Upper lobe of left lung (tissue), 6 donors: ENCODE measurements at regions not wholly inside any gene's neighbourhood (a gene's known extent, or its start where the extent isn't known, plus 50 kb on each side); places are given as distances from the start of the nearest gene placed in this dataset.

Experiments used
- ATAC-seq, 2 donors: fragments of 200-7000 bp; cut with Tn5 transposase; one replicate each; pipeline ENCODE4 v1.9.1; 2022; ENCODE audit warnings: mild to moderate bottlenecking in 2 of 2, moderate library complexity in 2 of 2; ENCODE audit not compliant: low FRiP score in 2 of 2
- DNase-seq, 2 donors: peaks; one replicate each; pipeline ENCODE4 v3.0.0-alpha.2; 2019 to 2020
- H3K27ac ChIP-seq, 4 donors: fragments of 200-600 bp; sonication (generic); one replicate each; pipeline ENCODE4 v1.5.1; 2016 to 2019
- H3K27me3 ChIP-seq, 4 donors: fragments of 200-600 bp; sonication (generic); one replicate each; pipeline ENCODE4 v1.5.1; 2017 to 2019
- H3K36me3 ChIP-seq, 4 donors: fragments of 200-600 bp; sonication (generic); one replicate each; pipeline ENCODE4 v1.5.1; 2016 to 2019
- H3K4me1 ChIP-seq, 4 donors: fragments of 200-600 bp; sonication (generic); one replicate each; pipeline ENCODE4 v1.5.1; 2018 to 2019
- H3K4me3 ChIP-seq, 4 donors: fragments of 200-600 bp; sonication (generic); one replicate each; pipeline ENCODE4 v1.5.1; 2017 to 2019; ENCODE audit warnings: mild to moderate bottlenecking in 2 of 4, moderate library complexity in 1 of 4
- H3K9me3 ChIP-seq, 4 donors: fragments of 200-600 bp; sonication (generic); one replicate each; pipeline ENCODE4 v1.5.1; 2018 to 2019
- EP300 ChIP-seq, 4 donors: sonication (generic); formaldehyde crosslinking; IDR thresholded peaks; one replicate each; pipeline ENCODE4 v1.5.1; 2017; ENCODE audit warnings: antibody characterized with exemption in 4 of 4, control low read depth in 2 of 4
- POLR2A ChIP-seq, 4 donors: fragments of 450-650 bp; IDR thresholded peaks; one replicate each; pipeline ENCODE4 v1.5.1; 2016 to 2017; ENCODE audit warnings: antibody characterized with exemption in 4 of 4, mild to moderate bottlenecking in 2 of 4
- POLR2AphosphoS5 ChIP-seq, 2 donors: sonication (generic); formaldehyde crosslinking; IDR thresholded peaks; one replicate each; pipeline ENCODE4 v1.5.1; 2017; ENCODE audit warnings: antibody characterized with exemption in 2 of 2
- WGBS, 2 donors: methylation state at CpG; one replicate each; pipeline ENCODE4 v1.1.5; 2017 to 2018; 5-methylcytosine and 5-hydroxymethylcytosine counted together
- TF ChIP-seq, protein P1 (sequence below), 6 experiments: fragments of 450-650 bp in 4 of 6; fragments of 200-600 bp in 2 of 6; sonication (generic) in 2 of 6; IDR thresholded peaks; one replicate each; pipeline ENCODE4 v1.5.1; 2016 to 2019; ENCODE audit warnings: antibody characterized with exemption in 6 of 6
- donor health status: DM: no; HTN: no; CAD: no; lungs with moderate emphysema.
- donor health status: DM: no; HTN: yes; CAD: no; lungs with severe emphysema.

GRCh38 chr7:51521694-51522312 is 205.2 kb upstream of the COBL start:
- Histone ChIP-seq H3K4me1 (no peaks in the 10 kb centered on the region), H3K4me3 (no peak overlapping the region), H3K36me3 (no peaks in the 10 kb centered on the region), H3K27me3 (no peaks in the 10 kb centered on the region), H3K9me3 (no peaks in the 10 kb centered on the region), H3K27ac (no peak overlapping the region)
- DNase-seq (no peak), ATAC-seq (no peak)
- TF ChIP-seq, protein P1, sequence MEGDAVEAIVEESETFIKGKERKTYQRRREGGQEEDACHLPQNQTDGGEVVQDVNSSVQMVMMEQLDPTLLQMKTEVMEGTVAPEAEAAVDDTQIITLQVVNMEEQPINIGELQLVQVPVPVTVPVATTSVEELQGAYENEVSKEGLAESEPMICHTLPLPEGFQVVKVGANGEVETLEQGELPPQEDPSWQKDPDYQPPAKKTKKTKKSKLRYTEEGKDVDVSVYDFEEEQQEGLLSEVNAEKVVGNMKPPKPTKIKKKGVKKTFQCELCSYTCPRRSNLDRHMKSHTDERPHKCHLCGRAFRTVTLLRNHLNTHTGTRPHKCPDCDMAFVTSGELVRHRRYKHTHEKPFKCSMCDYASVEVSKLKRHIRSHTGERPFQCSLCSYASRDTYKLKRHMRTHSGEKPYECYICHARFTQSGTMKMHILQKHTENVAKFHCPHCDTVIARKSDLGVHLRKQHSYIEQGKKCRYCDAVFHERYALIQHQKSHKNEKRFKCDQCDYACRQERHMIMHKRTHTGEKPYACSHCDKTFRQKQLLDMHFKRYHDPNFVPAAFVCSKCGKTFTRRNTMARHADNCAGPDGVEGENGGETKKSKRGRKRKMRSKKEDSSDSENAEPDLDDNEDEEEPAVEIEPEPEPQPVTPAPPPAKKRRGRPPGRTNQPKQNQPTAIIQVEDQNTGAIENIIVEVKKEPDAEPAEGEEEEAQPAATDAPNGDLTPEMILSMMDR (IDR thresholded peaks at IDR 0.05): no peak
- TF ChIP-seq POLR2AphosphoS5 (IDR thresholded peaks at IDR 0.05): no peak
- 71 to 80% methylated on average over 6 of the region's 6 CpGs for WGBS, 2 donors

DNA sequence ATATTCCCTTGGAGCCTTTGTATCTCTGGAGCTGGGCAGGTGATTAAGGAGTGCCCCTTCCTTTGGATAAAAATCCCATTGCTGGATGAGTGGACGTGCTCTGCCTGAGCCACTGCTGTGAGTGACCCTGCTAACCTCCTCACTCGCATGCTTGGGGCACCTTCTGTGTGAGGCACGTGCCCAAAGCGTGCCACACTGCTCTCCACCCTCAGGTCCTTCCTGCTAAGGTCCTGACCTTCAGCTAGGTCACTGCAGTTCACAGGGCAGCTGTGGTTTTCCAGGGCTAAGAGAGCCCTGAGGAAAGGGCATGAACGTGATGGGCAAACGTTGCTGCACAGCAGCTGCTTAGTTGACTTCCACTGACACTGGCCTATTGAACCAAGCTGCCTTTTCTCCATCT is 204.4 kb upstream of the COBL start:
- no peak for ATAC-seq
- 48 to 54% methylated on average over 4 to 6 of the region's 6 CpGs for WGBS, 2 donors

GRCh38 chr7:51518646-51519045 is 202.0 kb upstream of the COBL start:
- Histone ChIP-seq H3K27me3 (no peaks in the 10 kb centered on the region), H3K4me3 (no peak overlapping the region), H3K4me1 (no peaks in the 10 kb centered on the region), H3K9me3 (no peaks in the 10 kb centered on the region), H3K36me3 (no peaks in the 10 kb centered on the region), H3K27ac (no peak overlapping the region)
- ATAC-seq: no peak
- WGBS, 2 donors: 82 to 83% methylated on average over 4 of the region's 4 CpGs
- no peak for DNase-seq
- no peak for TF ChIP-seq POLR2AphosphoS5 (IDR thresholded peaks at IDR 0.05)
- TF ChIP-seq EP300 (IDR thresholded peaks at IDR 0.05): no peak
- TF ChIP-seq, protein P1 (IDR thresholded peaks at IDR 0.05): no peak
- TF ChIP-seq POLR2A (IDR thresholded peaks at IDR 0.05): no peak

More for the DNA sequence above, 204.4 kb upstream of the COBL start:
- H3K4me3 ChIP-seq: no peak overlapping the region
- H3K4me1 ChIP-seq: no peaks in the 10 kb centered on the region
- H3K36me3 ChIP-seq: no peaks in the 10 kb centered on the region
- no peak overlapping the region for H3K27ac ChIP-seq
- H3K27me3 ChIP-seq: no peaks in the 10 kb centered on the region
- no peaks in the 10 kb centered on the region for H3K9me3 ChIP-seq
- TF ChIP-seq POLR2AphosphoS5 (IDR thresholded peaks at IDR 0.05) (no peak), POLR2A (IDR thresholded peaks at IDR 0.05) (no peak), EP300 (IDR thresholded peaks at IDR 0.05) (no peak)
- TF ChIP-seq, protein P1 (IDR thresholded peaks at IDR 0.05): no peak
- no peak for DNase-seq

DNA sequence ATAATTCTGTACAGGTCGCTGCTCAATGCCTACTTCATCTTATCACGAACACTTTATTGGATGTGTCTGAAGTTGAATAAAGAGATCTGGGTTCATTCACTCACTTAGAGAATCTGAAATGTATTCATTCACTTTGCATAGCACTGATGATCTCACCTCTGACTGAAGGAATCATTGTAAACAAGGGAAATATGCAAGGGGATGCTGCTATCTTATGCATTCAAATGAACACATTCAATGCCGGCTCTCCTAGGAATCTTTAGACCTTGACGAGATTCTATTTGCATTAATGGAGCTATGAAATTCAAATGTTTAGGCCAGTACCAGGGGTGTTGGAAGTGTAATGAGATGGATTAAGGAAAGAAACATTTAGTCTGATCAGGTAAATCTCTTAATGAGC is 200.6 kb upstream of the COBL start:
- WGBS, 2 donors: 64 to 70% methylated on average over 4 of the region's 4 CpGs
- ATAC-seq (no peak), DNase-seq (no peak)
- no peaks in the 10 kb centered on the region for H3K9me3 ChIP-seq
- H3K27me3 ChIP-seq: no peaks in the 10 kb centered on the region
- no peaks in the 10 kb centered on the region for H3K4me1 ChIP-seq
- TF ChIP-seq POLR2A (IDR thresholded peaks at IDR 0.05): no peak
- no peak for TF ChIP-seq EP300 (IDR thresholded peaks at IDR 0.05)
- TF ChIP-seq POLR2AphosphoS5 (IDR thresholded peaks at IDR 0.05): no peak
- TF ChIP-seq, protein P1 (IDR thresholded peaks at IDR 0.05): no peak
- no peak overlapping the region for H3K4me3 ChIP-seq
- no peak overlapping the region for H3K27ac ChIP-seq
- no peaks in the 10 kb centered on the region for H3K36me3 ChIP-seq

DNA sequence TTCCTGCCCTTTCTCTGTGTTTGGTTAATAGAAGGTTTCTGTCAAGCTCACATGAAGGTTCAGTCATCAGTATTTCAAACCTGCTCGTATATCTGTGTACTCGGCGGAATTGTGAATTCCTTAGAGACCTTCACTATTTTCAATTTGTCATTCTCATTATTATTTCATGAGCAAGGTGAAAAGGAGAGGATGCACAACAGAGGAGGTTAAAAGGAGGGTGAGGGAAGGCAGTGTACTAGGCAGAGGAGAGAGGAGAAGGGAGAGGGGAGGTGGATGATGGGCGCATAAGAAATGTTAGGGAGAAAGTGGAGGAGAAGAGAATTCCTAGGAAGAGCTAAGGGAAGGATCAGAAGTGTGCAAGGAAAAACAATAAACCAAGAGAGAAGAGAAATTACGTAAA is 185.0 kb upstream of the COBL start:
- Histone ChIP-seq H3K27me3 (no peaks in the 10 kb centered on the region), H3K4me1 (no peaks in the 10 kb centered on the region), H3K27ac (no peak overlapping the region), H3K36me3 (no peaks in the 10 kb centered on the region), H3K9me3 (no peaks in the 10 kb centered on the region), H3K4me3 (no peak overlapping the region)
- ATAC-seq (no peak), DNase-seq (no peak)
- WGBS, 2 donors: 69 to 80% methylated on average over 5 of the region's 5 CpGs
- TF ChIP-seq EP300 (IDR thresholded peaks at IDR 0.05): no peak
- TF ChIP-seq, protein P1 (IDR thresholded peaks at IDR 0.05): no peak
- no peak for TF ChIP-seq POLR2A (IDR thresholded peaks at IDR 0.05)
- TF ChIP-seq POLR2AphosphoS5 (IDR thresholded peaks at IDR 0.05): no peak
